Small intestine (tissue), 7 donors: ENCODE measurements at regions not wholly inside any gene's neighbourhood (a gene's known extent, or its start where the extent isn't known, plus 50 kb on each side); places are given as distances from the start of the nearest gene placed in this dataset.

Experiments
- DNase-seq, 2 donors: peaks; one replicate each; pipeline versions ENCODE4 v3.0.0 to v3.0.0-alpha.2; 2013
- FAIRE-seq: peaks from 2 replicates; lab custom pipeline; 2012; peaks lifted over from hg19 to GRCh38; lab: Jason Lieb, UNC
- H3K27ac ChIP-seq, 3 donors: one replicate each; pipeline ENCODE4 v1.5.1; 2013; ENCODE audit warnings: low read length in 2 of 3, mild to moderate bottlenecking in 2 of 3, control low read depth in 1 of 3, inconsistent platforms in 1 of 3, low read depth in 1 of 3, moderate library complexity in 1 of 3
- H3K27me3 ChIP-seq, 3 donors: one replicate each; pipeline ENCODE4 v1.6.1; 2013; ENCODE audit warnings: low read length in 3 of 3, inconsistent platforms in 1 of 3; ENCODE audit not compliant: control insufficient read depth in 3 of 3, insufficient read depth in 3 of 3
- H3K36me3 ChIP-seq, 3 donors: one replicate each; pipeline ENCODE4 v1.6.1; 2013; ENCODE audit warnings: low read length in 3 of 3, inconsistent platforms in 1 of 3, low read depth in 1 of 3, mild to moderate bottlenecking in 1 of 3, moderate library complexity in 1 of 3; ENCODE audit not compliant: control insufficient read depth in 3 of 3, insufficient read depth in 2 of 3
- H3K4me1 ChIP-seq, 3 donors: one replicate each; pipeline ENCODE4 v1.6.1; 2013; ENCODE audit warnings: low read length in 2 of 3, inconsistent platforms in 1 of 3, low read depth in 1 of 3, mild to moderate bottlenecking in 1 of 3, moderate library complexity in 1 of 3; ENCODE audit not compliant: control insufficient read depth in 3 of 3, insufficient read depth in 2 of 3
- H3K4me3 ChIP-seq, 3 donors: one replicate each; pipeline ENCODE4 v1.5.1; 2013; ENCODE audit warnings: low read length in 3 of 3, control low read depth in 1 of 3, inconsistent platforms in 1 of 3, low read depth in 1 of 3, mild to moderate bottlenecking in 1 of 3, moderate library complexity in 1 of 3
- H3K9me3 ChIP-seq, 2 donors: one replicate each; pipeline ENCODE4 v1.6.1; 2013; ENCODE audit warnings: low read depth in 1 of 2, low read length in 1 of 2; ENCODE audit not compliant: control insufficient read depth in 2 of 2, insufficient read depth in 1 of 2
- WGBS, 3 donors: extraction: QIAGEN DNeasy Blood & Tissue Kit; methylation state at CpG; one replicate each; pipeline ENCODE4 v1.1.7; 2013; 5-methylcytosine and 5-hydroxymethylcytosine counted together
- donor health status: healthy with polysubstance abuse.
- donor health status: control.
- donor health status: control.
- donor health status: Bipolar disorder and iron deficiency.
- donor health status: healthy.

DNA sequence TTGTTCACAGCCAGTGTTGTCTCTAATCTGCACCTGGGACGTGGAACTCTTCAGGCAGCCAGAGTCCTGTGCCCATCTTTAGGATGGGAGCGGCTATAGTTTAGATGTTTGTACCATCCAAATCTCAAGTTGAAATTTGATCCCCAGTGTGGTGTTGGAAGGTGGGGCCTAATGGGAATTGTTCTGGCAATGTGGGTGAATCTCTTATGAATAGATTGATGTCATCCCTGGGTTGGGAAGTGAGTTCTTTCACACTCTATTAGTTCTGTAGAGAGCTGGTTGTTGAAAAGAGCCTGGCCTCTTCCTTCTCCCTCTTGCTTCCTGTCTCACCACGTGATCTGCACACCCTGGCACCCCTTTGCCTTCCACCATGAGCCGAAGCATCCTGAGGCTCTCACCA, 300.9 kb downstream of the TXNL1 start:
- Histone ChIP-seq H3K27ac (no peak overlapping the region), H3K4me1 (no peaks in the 10 kb centered on the region), H3K36me3 (no peaks in the 10 kb centered on the region), H3K9me3 (peaks cover 0 to 3% of the 10 kb centered on the region in 2 donors), H3K4me3 (no peak overlapping the region), H3K27me3 (no peaks in the 10 kb centered on the region)
- DNase-seq (no peak), FAIRE-seq (no peak)
- WGBS, 3 donors, result 65 to 81% (median 74%) methylated on average over 4 of the region's 4 CpGs

DNA sequence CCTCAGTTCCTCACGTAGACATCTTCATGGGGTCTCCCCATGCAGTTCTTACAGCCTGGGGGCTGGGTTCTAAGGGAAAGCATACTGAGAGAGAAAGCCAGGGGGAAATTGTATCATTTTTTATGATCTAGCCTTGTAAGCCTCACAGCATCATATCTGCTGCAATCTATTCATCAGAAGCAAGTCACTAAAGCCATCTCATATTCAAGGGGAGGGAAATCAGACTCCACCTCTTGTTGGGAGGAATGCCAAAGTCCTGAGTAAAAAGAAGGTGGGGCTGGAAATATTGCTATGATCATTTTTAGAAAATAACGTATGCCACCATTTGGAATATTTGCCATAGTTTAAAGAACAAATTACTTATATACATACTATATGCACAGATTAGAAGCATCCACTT, 304.6 kb downstream of the TXNL1 start:
- DNase-seq (no peak), FAIRE-seq (no peak)
- H3K9me3 ChIP-seq, result peaks cover 0 to under 1% of the 10 kb centered on the region in 2 donors
- no peak overlapping the region for H3K4me3 ChIP-seq
- WGBS, 3 donors, result 58 to 79% (median 61%) methylated on average over 2 of the region's 2 CpGs
- no peaks in the 10 kb centered on the region for H3K36me3 ChIP-seq
- no peak overlapping the region for H3K27ac ChIP-seq
- H3K4me1 ChIP-seq, result no peaks in the 10 kb centered on the region
- H3K27me3 ChIP-seq, result no peaks in the 10 kb centered on the region

DNA sequence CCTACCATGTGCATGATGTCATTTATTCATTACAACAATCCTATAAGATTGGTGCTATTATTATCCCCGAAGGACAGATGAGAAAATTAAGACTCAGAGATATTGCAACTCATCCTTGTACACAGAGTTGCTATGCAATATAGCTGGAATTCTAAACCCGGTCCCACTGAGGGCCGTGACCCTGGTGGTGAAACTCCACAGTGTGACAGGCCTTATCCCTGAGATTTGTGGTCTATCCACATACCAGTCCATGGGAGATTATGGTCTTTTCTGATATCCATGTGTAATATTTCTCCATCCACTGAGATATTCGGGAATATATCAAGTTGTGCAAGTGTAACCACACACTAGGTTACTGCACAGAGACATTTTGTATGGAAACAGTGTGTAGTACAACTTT, 305.2 kb downstream of the TXNL1 start:
- Histone ChIP-seq H3K4me3 (no peak overlapping the region), H3K36me3 (no peaks in the 10 kb centered on the region), H3K9me3 (no peaks in the 10 kb centered on the region), H3K27ac (no peak overlapping the region), H3K27me3 (no peaks in the 10 kb centered on the region), H3K4me1 (no peaks in the 10 kb centered on the region)
- no peak for FAIRE-seq
- no peak for DNase-seq
- 85 to 88% (median 85%) methylated on average over 4 of the region's 4 CpGs for WGBS, 3 donors

DNA sequence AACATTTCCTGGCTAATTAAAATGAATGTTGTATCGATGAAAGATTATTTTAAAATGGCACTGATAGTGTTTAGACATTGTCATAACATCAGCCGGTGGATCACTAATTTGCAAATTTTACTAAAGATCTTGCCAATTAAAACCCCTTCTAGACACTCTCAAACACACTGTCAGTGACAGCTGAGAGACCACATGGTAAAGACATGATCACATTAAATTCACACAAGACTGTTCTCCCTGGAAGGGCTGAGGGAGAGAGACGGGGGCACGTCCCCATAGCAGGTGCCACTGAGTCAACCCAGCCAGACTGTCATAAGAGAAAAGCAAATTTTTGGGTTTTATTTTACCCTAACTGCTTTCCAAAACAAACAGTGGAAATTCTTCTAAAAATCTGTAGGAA, 306.0 kb downstream of the TXNL1 start:
- H3K27me3 ChIP-seq, result no peaks in the 10 kb centered on the region
- no peaks in the 10 kb centered on the region for H3K9me3 ChIP-seq
- FAIRE-seq (no peak), DNase-seq (no peak)
- no peak overlapping the region for H3K4me3 ChIP-seq
- H3K36me3 ChIP-seq, result no peaks in the 10 kb centered on the region
- 92 to 97% (median 93%) methylated on average over 4 of the region's 4 CpGs for WGBS, 3 donors
- H3K4me1 ChIP-seq, result no peaks in the 10 kb centered on the region
- H3K27ac ChIP-seq, result no peak overlapping the region

DNA sequence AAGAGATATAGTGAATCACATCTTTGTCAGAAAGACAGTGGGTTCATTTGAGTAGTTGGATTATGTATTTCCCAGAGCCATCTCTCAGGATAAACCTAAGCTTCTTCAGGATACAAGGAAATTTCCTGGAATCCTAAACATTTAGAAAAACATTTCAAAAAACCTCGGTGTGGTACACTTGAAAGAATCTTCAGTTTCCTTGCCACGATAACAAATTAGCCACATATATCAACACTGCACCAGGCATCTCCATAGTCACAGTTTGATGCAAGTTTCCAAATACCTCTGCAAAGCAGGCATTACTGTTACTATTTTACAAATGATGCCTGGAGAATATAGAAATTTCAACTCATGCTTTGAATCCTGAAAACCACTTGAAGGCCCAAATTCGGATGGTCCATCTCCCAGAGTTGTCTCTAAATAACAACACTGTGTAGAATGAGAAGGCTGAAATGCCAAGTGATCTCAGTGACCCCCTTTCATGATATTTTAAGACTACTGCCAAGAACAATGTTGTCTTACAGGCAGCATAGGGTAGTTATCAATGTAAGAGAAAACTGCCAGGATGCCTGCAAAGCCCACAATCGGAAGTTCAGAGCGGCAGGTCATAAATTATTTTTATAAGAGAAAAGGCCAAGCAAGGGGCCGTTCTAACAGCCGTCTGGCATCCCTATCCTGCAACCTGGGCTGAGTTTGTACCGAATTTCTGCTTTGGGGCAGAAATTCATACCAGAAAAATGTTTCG, 307.9 kb downstream of the TXNL1 start:
- no peaks in the 10 kb centered on the region for H3K27me3 ChIP-seq
- no peak overlapping the region for H3K4me3 ChIP-seq
- DNase-seq (no peak), FAIRE-seq (no peak)
- 52 to 73% (median 68%) methylated on average over 9 of the region's 9 CpGs for WGBS, 3 donors
- H3K9me3 ChIP-seq, result no peaks in the 10 kb centered on the region
- no peak overlapping the region for H3K27ac ChIP-seq
- no peaks in the 10 kb centered on the region for H3K36me3 ChIP-seq
- peaks cover 0 to 2% (median 0%) of the 10 kb centered on the region in 3 donors for H3K4me1 ChIP-seq

DNA sequence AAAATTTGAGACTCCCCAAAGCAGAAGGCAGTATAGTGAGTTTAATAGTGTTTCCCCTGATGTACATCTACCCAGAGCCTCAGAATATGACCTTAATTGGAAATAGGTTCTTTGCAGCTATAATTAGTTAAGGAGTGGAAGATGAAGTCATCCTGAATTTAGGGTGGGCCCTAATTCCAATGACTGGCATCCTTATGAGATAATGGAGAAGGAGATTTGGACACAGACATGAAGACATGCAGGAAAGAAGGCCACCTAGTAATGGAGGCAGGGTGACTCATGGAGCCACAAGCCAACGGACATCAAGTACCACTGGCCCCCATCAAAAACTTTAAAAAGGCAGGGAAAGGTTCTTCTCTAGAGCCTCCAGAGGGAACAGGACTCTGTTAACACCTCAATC, 308.9 kb downstream of the TXNL1 start:
- Histone ChIP-seq H3K36me3 (no peaks in the 10 kb centered on the region), H3K4me3 (no peak overlapping the region), H3K27ac (no peak overlapping the region), H3K9me3 (no peaks in the 10 kb centered on the region), H3K4me1 (peaks cover 0 to 2% (median 0%) of the 10 kb centered on the region in 3 donors), H3K27me3 (no peaks in the 10 kb centered on the region)
- DNase-seq (no peak), FAIRE-seq (no peak)
- WGBS, 3 donors, result 80 to 90% (median 87%) methylated on average over 1 of the region's 1 CpG

DNA sequence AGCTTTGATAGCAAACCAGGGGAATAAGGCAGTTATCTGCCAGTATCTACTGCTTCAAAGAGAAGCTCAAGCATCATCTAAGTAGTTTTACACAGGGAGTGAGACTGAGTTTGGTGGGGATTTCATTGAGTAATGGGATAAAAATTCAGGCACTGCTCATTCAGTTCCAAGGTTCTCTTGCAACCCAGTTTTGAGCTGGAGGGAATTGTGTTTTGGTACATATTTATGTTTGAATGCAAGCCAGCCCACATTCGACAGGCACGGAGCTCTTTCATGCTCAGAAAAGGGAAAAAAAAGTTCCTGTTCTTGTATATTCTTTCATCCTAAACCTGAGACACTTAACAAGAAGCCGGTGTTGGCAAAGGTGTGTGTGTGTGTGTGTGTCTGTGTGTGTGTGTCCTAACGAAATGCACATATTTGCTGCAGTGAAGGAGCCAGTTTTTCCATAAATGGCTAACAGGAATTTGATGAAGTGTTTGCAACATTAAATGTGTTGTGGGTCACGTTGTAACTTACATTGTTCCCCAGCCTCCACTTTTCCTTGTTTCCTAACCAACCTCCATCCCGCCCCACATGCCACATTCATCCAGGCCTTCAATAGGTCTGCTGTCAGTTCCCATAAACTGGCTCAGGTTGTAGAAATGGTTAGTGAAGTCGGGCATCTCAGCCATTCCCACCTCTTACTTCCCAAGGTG, 311.1 kb downstream of the TXNL1 start:
- no peak for DNase-seq
- 67 to 85% (median 79%) methylated on average over 7 of the region's 7 CpGs for WGBS, 3 donors
- FAIRE-seq, result no peak

DNA sequence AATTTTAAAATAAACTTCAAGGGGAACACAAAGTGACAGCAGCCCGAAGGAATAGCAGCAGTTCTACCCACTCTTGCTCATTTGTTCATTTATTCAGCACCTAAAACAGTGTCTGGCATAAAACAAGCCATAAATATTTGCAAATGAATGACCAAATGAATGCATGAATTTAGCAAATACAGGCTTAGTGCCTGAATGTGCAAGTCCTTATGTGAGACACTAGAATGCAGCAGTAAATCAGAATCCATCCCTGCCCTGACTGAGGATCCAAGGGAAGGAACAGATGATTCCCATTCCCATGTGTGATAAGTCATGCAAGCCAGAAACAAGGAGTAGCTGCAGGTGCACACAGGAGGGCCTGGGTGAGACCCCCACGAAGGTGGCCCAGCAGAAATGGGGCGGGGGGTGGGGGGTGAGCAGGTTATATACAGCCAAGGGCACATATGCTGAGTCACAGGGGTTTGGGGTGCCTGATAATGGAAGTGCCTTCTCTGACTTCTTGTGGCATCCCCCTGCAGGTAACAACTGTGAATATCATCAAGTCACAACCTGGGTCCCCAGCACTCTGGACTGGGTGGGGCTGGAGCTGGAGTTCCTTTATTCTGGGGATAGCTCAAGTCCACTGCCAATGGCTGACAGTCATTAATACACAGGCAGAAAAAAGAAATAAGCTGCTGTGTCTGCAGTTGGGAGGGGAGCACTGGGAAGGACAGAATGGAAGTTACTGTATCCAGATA, 311.9 kb downstream of the TXNL1 start:
- DNase-seq, result no peak
- H3K4me1 ChIP-seq, result peaks cover 0 to 2% (median 0%) of the 10 kb centered on the region in 3 donors
- no peak overlapping the region for H3K4me3 ChIP-seq
- FAIRE-seq, result no peak
- WGBS, 3 donors, result 49 to 61% (median 60%) methylated on average over 3 of the region's 3 CpGs
- no peaks in the 10 kb centered on the region for H3K36me3 ChIP-seq
- no peak overlapping the region for H3K27ac ChIP-seq
- no peaks in the 10 kb centered on the region for H3K9me3 ChIP-seq
- no peaks in the 10 kb centered on the region for H3K27me3 ChIP-seq

More for the DNA sequence above, 311.1 kb downstream of the TXNL1 start:
- Histone ChIP-seq H3K36me3 (no peaks in the 10 kb centered on the region), H3K9me3 (no peaks in the 10 kb centered on the region), H3K27ac (no peak overlapping the region), H3K4me3 (no peak overlapping the region), H3K4me1 (peaks cover 0 to 2% (median 0%) of the 10 kb centered on the region in 3 donors), H3K27me3 (no peaks in the 10 kb centered on the region)
